HCT116 (cell line): ENCODE measurements at regions not wholly inside any gene's neighbourhood (a gene's known extent, or its start where the extent isn't known, plus 50 kb on each side); places are given as distances from the start of the nearest gene placed in this dataset.
A peak's percentile ranks its signal among the peaks of the same experiment; 100 is the strongest.

ENCODE experiments used
- ATAC-seq: fragments of 200-7000 bp; cut with Tn5 transposase; 2 replicates; pipeline ENCODE4 v1.9.1; 2020; ENCODE audit warnings: mild to moderate bottlenecking, moderate library complexity
- BruUV-seq: library from RNA; stranded (reverse); fragments of 400-500 nt; replicated peaks from 2 replicates; lab custom pipeline; 2021; lab: Mats Ljungman, UMichigan
- CTCF ChIA-PET: fragments of 300-600 bp; sonication (Branson Sonifier 250); formaldehyde crosslinking; loops from one replicate; lab custom pipeline; 2021; ENCODE audit warnings: antibody characterized with exemption; lab: Charles Lee
- POLR2A ChIA-PET: fragments of 300-600, 350-600 bp; sonication (Branson Sonifier 250); formaldehyde crosslinking; loops from one replicate; lab custom pipeline; 2021; ENCODE audit warnings: antibody characterized with exemption; lab: Charles Lee
- RAD21 ChIA-PET, 2 experiments: fragments of 300-600 bp; sonication (Branson Sonifier 250); formaldehyde crosslinking; loops; one replicate each; lab custom pipeline; 2023; ENCODE audit warnings: low total read pairs in 2 of 2; ENCODE audit not compliant: uncharacterized antibody in 2 of 2, unreplicated experiment in 2 of 2, low non-redundant PET in 1 of 2; lab: Charles Lee
- DNase-seq: peaks from one replicate; pipeline ENCODE4 v3.0.0-alpha.2; 2010; ENCODE audit warnings: low read depth, low spot score
- H2AFZ ChIP-seq: fragments of 200-600 bp; shearing (Covaris generic), sonication (generic); 2 replicates; pipeline ENCODE4 v1.6.1; 2017; ENCODE audit warnings: low read depth, mixed run types, mixed read lengths, antibody characterized with exemption, low read length; ENCODE audit not compliant: poor library complexity, severe bottlenecking
- H3K27ac ChIP-seq: 2 replicates; pipeline ENCODE4 v1.5.1; 2012; ENCODE audit warnings: low read depth, low read length
- H3K27me3 ChIP-seq: fragments of 200-600 bp; sonication (generic); 2 replicates; pipeline ENCODE4 v1.6.1; 2016; ENCODE audit warnings: mixed run types, low read length, mixed read lengths; ENCODE audit not compliant: insufficient read depth
- H3K36me3 ChIP-seq, 2 experiments: fragments of 200-500 bp in 1 of 2; fragments of 200-600 bp in 1 of 2; sonication (Bioruptor generic) in 1 of 2; sonication (generic) in 1 of 2; 2 replicates each; pipeline versions ENCODE4 v1.5.1 to v1.6.1; 2014 to 2016; ENCODE audit warnings: low read length in 2 of 2, inconsistent platforms in 1 of 2, mixed read lengths in 1 of 2, mixed run types in 1 of 2; ENCODE audit not compliant: insufficient read depth in 2 of 2, control insufficient read depth in 1 of 2
- H3K4me1 ChIP-seq, 2 experiments: fragments of 200-600 bp in 1 of 2; sonication (generic) in 1 of 2; 2 replicates each; pipeline versions ENCODE4 v1.5.1 to v1.6.1; 2012 to 2017; ENCODE audit warnings: low read length in 2 of 2, inconsistent platforms in 1 of 2, mild to moderate bottlenecking in 1 of 2, mixed read lengths in 1 of 2, mixed run types in 1 of 2, moderate library complexity in 1 of 2; ENCODE audit not compliant: insufficient read depth in 2 of 2, control insufficient read depth in 1 of 2
- H3K4me2 ChIP-seq: fragments of 200-600 bp; sonication (generic); 2 replicates; pipeline ENCODE4 v1.6.1; 2017; ENCODE audit warnings: mixed run types, low read length, mixed read lengths
- H3K4me3 ChIP-seq, 2 experiments: fragments of 200-600 bp in 1 of 2; sonication (generic) in 1 of 2; replicated peaks in 1 of 2; 2 replicates each; pipeline ENCODE4 v1.5.1; 2011 to 2016; ENCODE audit warnings: low read length in 2 of 2, control low read depth in 1 of 2, low read depth in 1 of 2, mild to moderate bottlenecking in 1 of 2, mixed read lengths in 1 of 2, mixed run types in 1 of 2
- H3K79me2 ChIP-seq: fragments of 200-600 bp; sonication (generic); 2 replicates; pipeline ENCODE4 v1.6.1; 2017; ENCODE audit warnings: mild to moderate bottlenecking, mixed run types, low read length, moderate library complexity, mixed read lengths; ENCODE audit not compliant: insufficient read depth
- H3K9ac ChIP-seq: fragments of 200-600 bp; sonication (generic); 2 replicates; pipeline ENCODE4 v1.6.1; 2016; ENCODE audit warnings: low read length, mixed read lengths
- H3K9me2 ChIP-seq: fragments of 200-600 bp; sonication (generic), shearing (Covaris generic); 2 replicates; pipeline ENCODE4 v1.6.1; 2017; ENCODE audit warnings: mixed run types, mild to moderate bottlenecking, moderate library complexity; ENCODE audit not compliant: insufficient read depth
- H3K9me3 ChIP-seq, 2 experiments: fragments of 200-500 bp in 1 of 2; fragments of 200-600 bp in 1 of 2; sonication (Bioruptor generic) in 1 of 2; sonication (generic) in 1 of 2; 2 replicates each; pipeline ENCODE4 v1.6.1; 2014 to 2017; ENCODE audit warnings: low read length in 2 of 2, mixed read lengths in 2 of 2, inconsistent platforms in 1 of 2, low read depth in 1 of 2, mild to moderate bottlenecking in 1 of 2, mixed run types in 1 of 2, moderate library complexity in 1 of 2; ENCODE audit not compliant: control insufficient read depth in 1 of 2, insufficient read depth in 1 of 2
- H4K20me1 ChIP-seq: fragments of 200-600 bp; sonication (generic), shearing (Covaris generic); 2 replicates; pipeline ENCODE4 v1.6.1; 2017; ENCODE audit warnings: mixed run types, mild to moderate bottlenecking, moderate library complexity; ENCODE audit not compliant: insufficient read depth
- ATF3 ChIP-seq: IDR thresholded peaks from 2 replicates; pipeline ENCODE4 v1.6.1; 2012
- CBX3 ChIP-seq: IDR thresholded peaks from 2 replicates; pipeline ENCODE4 v1.6.1; 2012; ENCODE audit warnings: low read depth
- EGR1 ChIP-seq: IDR thresholded peaks from 2 replicates; pipeline ENCODE4 v1.6.1; 2012; ENCODE audit warnings: low read depth
- EZH2phosphoT487 ChIP-seq: fragments of 200-600 bp; IDR thresholded peaks from 2 replicates; pipeline ENCODE4 v1.6.1; 2018; ENCODE audit warnings: antibody characterized with exemption, borderline replicate concordance
- JUND ChIP-seq: IDR thresholded peaks from 2 replicates; pipeline ENCODE4 v1.6.1; 2012
- POLR2AphosphoS5 ChIP-seq: IDR thresholded peaks from 2 replicates; pipeline ENCODE4 v1.6.1; 2011; ENCODE audit warnings: mild to moderate bottlenecking, low read depth, low read length, moderate library complexity
- RAD21 ChIP-seq: IDR thresholded peaks from 2 replicates; pipeline ENCODE4 v1.6.1; 2012; ENCODE audit warnings: low read depth, mild to moderate bottlenecking
- SP1 ChIP-seq: IDR thresholded peaks from 2 replicates; pipeline ENCODE4 v1.6.1; 2012; ENCODE audit warnings: low read depth
- SRF ChIP-seq: IDR thresholded peaks from 2 replicates; pipeline ENCODE4 v1.6.1; 2012; ENCODE audit warnings: low read depth
- YY1 ChIP-seq: IDR thresholded peaks from 2 replicates; pipeline ENCODE4 v1.6.1; 2011; ENCODE audit warnings: low read length, low read depth, moderate library complexity, mild to moderate bottlenecking; ENCODE audit not compliant: insufficient replicate concordance; ENCODE audit errors: extremely low read depth
- ZBTB33 ChIP-seq: IDR thresholded peaks from 2 replicates; pipeline ENCODE4 v1.6.1; 2011; ENCODE audit warnings: mild to moderate bottlenecking, low read length, moderate library complexity; ENCODE audit not compliant: insufficient replicate concordance; ENCODE audit errors: extremely low read depth
- ZNF274 ChIP-seq: fragments of 200-500 bp; sonication (Bioruptor generic); IDR thresholded peaks from 2 replicates; pipeline ENCODE4 v1.6.1; 2014; ENCODE audit warnings: mild to moderate bottlenecking, low read depth, low read length, inconsistent platforms
- intact Hi-C: fragments of 100-400 bp; cut with micrococcal nuclease; formaldehyde crosslinking; loops from 2 replicates; pipeline ENCODE4 v1.10.0; 2022
- TF ChIP-seq, protein P1 (sequence below), 3 experiments: fragments of 200-600 bp in 1 of 3; sonication (generic) in 1 of 3; IDR thresholded peaks in 2 of 3; conservative IDR thresholded peaks in 1 of 3; 2 replicates each; pipeline ENCODE4 v1.5.1; 2012 to 2017; ENCODE audit warnings: low read depth in 2 of 3, low read length in 2 of 3, antibody characterized with exemption in 1 of 3, borderline replicate concordance in 1 of 3, control low read depth in 1 of 3, mild to moderate bottlenecking in 1 of 3, mixed read lengths in 1 of 3, mixed run types in 1 of 3, moderate library complexity in 1 of 3; ENCODE audit not compliant: insufficient read depth in 1 of 3
- TF ChIP-seq, protein P2 (sequence below): IDR thresholded peaks from 2 replicates; pipeline ENCODE4 v1.6.1; 2012

DNA sequence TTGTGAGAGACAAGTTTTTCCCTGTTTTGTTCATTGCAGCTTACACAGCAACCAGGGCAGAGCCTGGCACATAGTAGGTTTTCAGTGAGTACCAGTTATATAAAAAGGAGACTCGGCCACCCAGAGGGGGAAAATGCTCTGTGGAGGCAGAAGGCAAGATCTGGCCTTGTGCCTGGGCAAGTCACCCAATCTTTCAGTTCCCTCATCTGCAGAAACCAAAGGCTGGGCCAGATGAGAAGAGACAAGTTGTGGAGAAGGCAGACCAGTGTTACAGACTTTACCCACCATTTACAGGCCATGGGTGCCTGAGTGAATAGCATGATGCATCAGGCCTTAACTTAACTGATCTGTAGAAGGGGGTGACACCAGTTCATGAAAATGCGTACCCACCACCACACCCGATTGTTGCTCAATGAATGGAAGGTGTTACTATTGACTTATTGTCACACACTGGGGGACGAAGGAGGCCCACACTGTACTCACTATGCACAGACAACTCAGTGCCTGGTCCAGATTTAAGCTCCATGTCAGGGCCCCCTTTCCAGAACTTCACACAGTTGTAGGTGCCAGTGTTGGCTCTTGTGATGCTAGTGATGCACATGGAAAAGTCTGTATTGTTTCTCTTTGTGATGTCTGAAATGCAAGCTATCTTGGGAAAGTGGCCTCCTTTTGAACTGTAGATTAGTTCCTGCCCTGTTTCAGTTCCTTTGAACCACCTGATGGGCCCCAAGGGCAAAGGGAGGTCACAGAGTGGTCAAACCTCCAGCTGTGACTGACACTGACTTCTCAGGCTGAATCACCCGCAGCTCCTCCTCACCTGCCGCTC is 64.3 kb upstream of the SIRPG start:
- Histone ChIP-seq H3K9me2 (no peaks in the 10 kb centered on the region), H3K27ac (no peak overlapping the region), H3K9me3 (no peaks in the 10 kb centered on the region), H3K79me2 (no peaks in the 10 kb centered on the region), H3K36me3 (no peaks in the 10 kb centered on the region), H3K4me3 (no peak overlapping the region), H3K4me2 (no peak overlapping the region), H4K20me1 (no peaks in the 10 kb centered on the region), H3K9ac (no peak overlapping the region), H3K27me3 (peaks cover 19% of the 10 kb centered on the region), H2AFZ (no peak overlapping the region), H3K4me1 (peaks cover 0 to 21% of the 10 kb centered on the region in 2 experiments; a peak in 2 of 4 replicates)
- CTCF ChIA-PET: no interaction called here
- BruUV-seq: no TSS peak
- RAD21 ChIA-PET: no interaction called here
- TF ChIP-seq SP1 (0 out of 2 replicates have a peak, but pooled peaks have one; percentile 14), SRF (no peak)
- intact Hi-C loops: no loop called here
- ATAC-seq: peak; percentile 53; the same call in 1 of the 2 replicates
- POLR2A ChIA-PET: no interaction called here
- no peak for DNase-seq

- Histone ChIP-seq H3K9ac (no peak overlapping the region), H3K79me2 (no peaks in the 10 kb centered on the region), H2AFZ (no peak overlapping the region), H3K4me1 (peaks cover 0 to 21% of the 10 kb centered on the region in 2 experiments; a peak in 2 of 4 replicates), H3K9me2 (no peaks in the 10 kb centered on the region), H3K4me3 (no peak overlapping the region), H3K27me3 (peaks cover 28% of the 10 kb centered on the region), H3K4me2 (no peak overlapping the region), H3K36me3 (no peaks in the 10 kb centered on the region), H4K20me1 (no peaks in the 10 kb centered on the region), H3K27ac (no peak overlapping the region), H3K9me3 (no peaks in the 10 kb centered on the region)
- no TSS peak for BruUV-seq
- ATAC-seq: no peak
- ChIA-PET RAD21 (no interaction called here), CTCF (no interaction called here), POLR2A (no interaction called here)
- intact Hi-C loops: no loop called here
- no peak for DNase-seq
- TF ChIP-seq SP1 (no peak), ATF3 (no peak), EGR1 (no peak), CBX3 (no peak), POLR2AphosphoS5 (no peak), EZH2phosphoT487 (no peak), JUND (no peak), RAD21 (no peak), ZBTB33 (no peak), SRF (no peak), YY1 (no peak), ZNF274 (no peak)
- TF ChIP-seq, protein P1, sequence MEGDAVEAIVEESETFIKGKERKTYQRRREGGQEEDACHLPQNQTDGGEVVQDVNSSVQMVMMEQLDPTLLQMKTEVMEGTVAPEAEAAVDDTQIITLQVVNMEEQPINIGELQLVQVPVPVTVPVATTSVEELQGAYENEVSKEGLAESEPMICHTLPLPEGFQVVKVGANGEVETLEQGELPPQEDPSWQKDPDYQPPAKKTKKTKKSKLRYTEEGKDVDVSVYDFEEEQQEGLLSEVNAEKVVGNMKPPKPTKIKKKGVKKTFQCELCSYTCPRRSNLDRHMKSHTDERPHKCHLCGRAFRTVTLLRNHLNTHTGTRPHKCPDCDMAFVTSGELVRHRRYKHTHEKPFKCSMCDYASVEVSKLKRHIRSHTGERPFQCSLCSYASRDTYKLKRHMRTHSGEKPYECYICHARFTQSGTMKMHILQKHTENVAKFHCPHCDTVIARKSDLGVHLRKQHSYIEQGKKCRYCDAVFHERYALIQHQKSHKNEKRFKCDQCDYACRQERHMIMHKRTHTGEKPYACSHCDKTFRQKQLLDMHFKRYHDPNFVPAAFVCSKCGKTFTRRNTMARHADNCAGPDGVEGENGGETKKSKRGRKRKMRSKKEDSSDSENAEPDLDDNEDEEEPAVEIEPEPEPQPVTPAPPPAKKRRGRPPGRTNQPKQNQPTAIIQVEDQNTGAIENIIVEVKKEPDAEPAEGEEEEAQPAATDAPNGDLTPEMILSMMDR (IDR thresholded peaks at IDR 0.05 in 2 of 3, conservative IDR thresholded peaks at IDR 0.05 in 1 of 3; ENCODE audit: borderline replicate concordance in 1 of 3, insufficient read depth in 1 of 3, low read depth in 2 of 3, low read length in 2 of 3): no peak
- TF ChIP-seq, protein P2, sequence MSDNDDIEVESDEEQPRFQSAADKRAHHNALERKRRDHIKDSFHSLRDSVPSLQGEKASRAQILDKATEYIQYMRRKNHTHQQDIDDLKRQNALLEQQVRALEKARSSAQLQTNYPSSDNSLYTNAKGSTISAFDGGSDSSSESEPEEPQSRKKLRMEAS: no peak
These were observed 63.4 kb upstream of the SIRPG start for GRCh38 chr20:1720845-1721475.
